ENCODE measurements at regions not wholly inside any gene's neighbourhood (a gene's known extent, or its start where the extent isn't known, plus 50 kb on each side); places are given as distances from the start of the nearest gene placed in this dataset.

GRCh38 chr13:23488442-23488841 lies 54.9 kb upstream of the SACS start:
- intact Hi-C loops (cut with DNase I) = no loop called here
- H3K27ac ChIP-seq = no peak overlapping the region
- ATAC-seq (peak in 1 of 2 donors; percentile 19), DNase-seq (no peak)
- no peaks in the 10 kb centered on the region for H3K27me3 ChIP-seq (ENCODE audit: low read depth)
- no peak overlapping the region for H3K4me3 ChIP-seq
- TF ChIP-seq CTCF (IDR thresholded peaks at IDR 0.05) = no peak
- no peaks in the 10 kb centered on the region for H3K36me3 ChIP-seq
- H3K4me1 ChIP-seq = no peaks in the 10 kb centered on the region
- no peaks in the 10 kb centered on the region for H3K9me3 ChIP-seq

GRCh38 chr13:23496255-23496654 lies 62.8 kb upstream of the SACS start:
- Histone ChIP-seq H3K4me3 (no peak overlapping the region), H3K4me1 (no peaks in the 10 kb centered on the region), H3K9me3 (no peaks in the 10 kb centered on the region), H3K27me3 (ENCODE audit: low read depth) (no peaks in the 10 kb centered on the region), H3K27ac (no peak overlapping the region), H3K36me3 (no peaks in the 10 kb centered on the region)
- no peak for ATAC-seq
- intact Hi-C loops (cut with DNase I) = no loop called here
- TF ChIP-seq CTCF (IDR thresholded peaks at IDR 0.05) = no peak
- DNase-seq = no peak

GRCh38 chr13:23497191-23497590 lies 63.7 kb upstream of the SACS start:
- no peaks in the 10 kb centered on the region for H3K9me3 ChIP-seq
- H3K27ac ChIP-seq = no peak overlapping the region
- no peaks in the 10 kb centered on the region for H3K4me1 ChIP-seq
- H3K27me3 ChIP-seq (ENCODE audit: low read depth) = no peaks in the 10 kb centered on the region
- DNase-seq (no peak), ATAC-seq (no peak)
- H3K4me3 ChIP-seq = no peak overlapping the region
- intact Hi-C loops (cut with DNase I) = no loop called here
- H3K36me3 ChIP-seq = no peaks in the 10 kb centered on the region
- no peak for TF ChIP-seq CTCF (IDR thresholded peaks at IDR 0.05)

- ATAC-seq (no peak), DNase-seq (no peak)
- Histone ChIP-seq H3K36me3 (no peaks in the 10 kb centered on the region), H3K4me1 (no peaks in the 10 kb centered on the region), H3K4me3 (no peak overlapping the region), H3K27ac (no peak overlapping the region), H3K9me3 (no peaks in the 10 kb centered on the region), H3K27me3 (ENCODE audit: low read depth) (no peaks in the 10 kb centered on the region)
- intact Hi-C loops (cut with DNase I) = no loop called here
- no peak for TF ChIP-seq CTCF (IDR thresholded peaks at IDR 0.05)
These were observed 67.3 kb upstream of the SACS start for GRCh38 chr13:23500849-23501248.

- Histone ChIP-seq H3K4me3 (no peak overlapping the region), H3K9me3 (no peaks in the 10 kb centered on the region), H3K36me3 (no peaks in the 10 kb centered on the region), H3K27ac (no peak overlapping the region), H3K27me3 (ENCODE audit: low read depth) (no peaks in the 10 kb centered on the region), H3K4me1 (no peaks in the 10 kb centered on the region)
- DNase-seq (no peak), ATAC-seq (no peak)
- intact Hi-C loops (cut with DNase I) = no loop called here
- TF ChIP-seq CTCF (IDR thresholded peaks at IDR 0.05) = no peak
These were observed 66.0 kb upstream of the TNFRSF19 start for GRCh38 chr13:23504180-23504579.

GRCh38 chr13:23505007-23505406 lies 65.2 kb upstream of the TNFRSF19 start:
- TF ChIP-seq CTCF (IDR thresholded peaks at IDR 0.05) = no peak
- no peak for ATAC-seq
- Histone ChIP-seq H3K9me3 (no peaks in the 10 kb centered on the region), H3K4me3 (no peak overlapping the region), H3K27me3 (ENCODE audit: low read depth) (no peaks in the 10 kb centered on the region), H3K36me3 (no peaks in the 10 kb centered on the region), H3K4me1 (no peaks in the 10 kb centered on the region), H3K27ac (no peak overlapping the region)
- intact Hi-C loops (cut with DNase I) = no loop called here
- no peak for DNase-seq
